ENCODE measurements at regions not wholly inside any gene's neighbourhood (a gene's known extent, or its start where the extent isn't known, plus 50 kb on each side); places are given as distances from the start of the nearest gene placed in this dataset.

- no peak for DNase-seq (ENCODE audit: low read depth in 2 of 3, low spot score in 2 of 3)
These were observed 176.2 kb downstream of the RDH14 start for GRCh38 chr2:18384242-18384641.

- DNase-seq (ENCODE audit: low read depth in 2 of 3, low spot score in 2 of 3) = no peak
These were observed 179.1 kb downstream of the RDH14 start for GRCh38 chr2:18381386-18381785.

DNA sequence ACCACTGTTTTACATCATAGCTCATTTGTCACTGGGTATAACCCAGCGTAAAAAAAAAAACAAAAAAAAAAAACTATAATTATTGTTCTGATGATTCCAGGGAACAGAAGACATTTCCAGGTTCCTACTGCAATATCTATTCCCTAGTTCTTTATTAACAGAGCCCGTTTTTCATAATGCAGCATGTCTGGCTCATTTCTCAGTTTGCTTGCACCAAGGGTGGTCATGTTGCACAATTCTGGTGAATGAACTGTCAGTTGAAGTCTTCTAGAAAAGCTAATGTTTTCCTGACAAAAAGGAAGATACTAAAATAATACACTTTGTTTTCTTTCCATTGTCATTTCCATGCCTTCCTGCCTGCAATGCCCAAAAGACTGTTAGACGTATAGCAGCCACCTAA lies 180.1 kb downstream of the RDH14 start:
- DNase-seq (ENCODE audit: low read depth in 2 of 3, low spot score in 2 of 3) = no peak

DNA sequence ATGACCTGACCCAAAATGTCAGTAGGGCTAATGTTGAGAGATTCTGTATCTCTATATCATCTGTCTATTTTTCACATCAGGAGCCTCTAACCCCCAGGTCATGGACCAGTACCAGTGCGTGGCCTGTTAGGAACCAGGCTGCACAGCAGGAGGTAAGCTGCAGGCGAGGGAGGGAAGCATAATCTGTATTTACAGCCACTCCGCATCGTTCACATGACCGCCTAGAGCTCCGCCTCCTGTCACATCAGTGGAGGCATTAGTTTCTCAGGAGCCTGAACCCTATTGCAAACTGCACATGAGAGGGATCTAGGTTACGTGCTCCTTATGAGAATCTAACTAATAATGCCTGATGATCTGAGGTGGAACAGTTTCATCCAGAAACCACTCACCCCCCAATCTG lies 180.6 kb downstream of the RDH14 start:
- no peak for DNase-seq (ENCODE audit: low read depth in 2 of 3, low spot score in 2 of 3)

GRCh38 chr2:18378020-18378653 lies 182.3 kb downstream of the RDH14 start:
- no peak for DNase-seq (ENCODE audit: low read depth in 2 of 3, low spot score in 2 of 3)

DNA sequence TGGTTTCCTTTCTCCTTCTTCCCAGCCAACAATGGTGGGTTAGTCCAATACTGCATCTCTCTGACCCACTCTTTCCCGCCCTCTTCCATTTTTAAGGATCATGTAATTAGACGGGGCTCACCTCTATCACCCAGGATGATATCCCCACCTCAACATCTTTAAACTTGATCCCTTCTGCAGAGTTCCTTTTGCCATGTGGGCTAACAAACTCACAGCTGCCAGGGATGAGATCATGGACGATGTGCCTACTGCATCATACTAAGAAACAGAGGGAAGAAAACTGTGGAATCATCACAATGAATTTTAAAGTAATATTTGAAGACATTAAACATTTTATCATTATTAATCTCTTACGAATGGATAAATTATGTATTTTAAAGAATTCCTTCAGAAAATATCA lies 183.5 kb downstream of the RDH14 start:
- no peak for DNase-seq (ENCODE audit: low read depth in 2 of 3, low spot score in 2 of 3)

- no peak for DNase-seq (ENCODE audit: low read depth in 2 of 3, low spot score in 2 of 3)
These were observed 186.8 kb downstream of the RDH14 start for GRCh38 chr2:18373664-18374063.

DNA sequence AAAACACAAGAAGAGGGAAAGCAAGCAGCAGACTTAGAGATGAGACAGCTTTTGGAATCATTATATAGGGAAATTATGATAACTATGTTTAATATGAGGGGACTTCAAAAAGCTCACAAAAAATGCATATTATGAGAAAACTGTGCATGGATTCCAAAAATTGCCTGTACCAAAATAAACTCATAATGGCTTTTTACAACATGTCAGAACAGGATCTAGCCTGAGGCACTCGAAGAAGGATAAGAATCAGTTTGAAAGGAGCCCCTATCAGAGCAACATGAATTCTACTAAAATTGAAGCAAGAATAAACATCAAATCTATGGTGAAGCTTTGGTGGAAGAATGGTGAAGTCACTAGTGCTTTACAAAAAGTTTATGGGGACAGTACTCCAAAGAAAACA lies 187.4 kb downstream of the RDH14 start:
- no peak for DNase-seq (ENCODE audit: low read depth in 2 of 3, low spot score in 2 of 3)

DNA sequence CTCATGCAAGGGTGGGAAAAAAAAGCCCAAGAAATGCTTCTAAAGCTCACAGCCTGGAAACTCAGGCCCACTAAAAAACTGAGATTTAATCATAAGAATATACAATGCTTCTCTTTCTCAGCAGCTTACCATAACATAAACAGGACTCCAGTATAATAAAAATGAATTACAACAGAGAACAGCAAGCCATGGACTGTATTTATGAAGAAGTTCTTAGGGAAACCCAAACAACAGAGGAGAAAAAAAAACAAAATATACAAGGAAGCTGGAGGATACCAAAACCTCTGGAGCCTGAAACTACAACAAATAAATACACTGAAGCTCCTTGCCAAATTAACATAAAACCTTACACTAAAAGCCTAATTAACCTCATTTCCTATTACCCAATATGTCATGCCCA lies 187.8 kb downstream of the RDH14 start:
- DNase-seq (ENCODE audit: low read depth in 2 of 3, low spot score in 2 of 3) = no peak

GRCh38 chr2:18369760-18370159 lies 190.7 kb downstream of the RDH14 start:
- DNase-seq (ENCODE audit: low read depth in 2 of 3, low spot score in 2 of 3) = no peak

DNA sequence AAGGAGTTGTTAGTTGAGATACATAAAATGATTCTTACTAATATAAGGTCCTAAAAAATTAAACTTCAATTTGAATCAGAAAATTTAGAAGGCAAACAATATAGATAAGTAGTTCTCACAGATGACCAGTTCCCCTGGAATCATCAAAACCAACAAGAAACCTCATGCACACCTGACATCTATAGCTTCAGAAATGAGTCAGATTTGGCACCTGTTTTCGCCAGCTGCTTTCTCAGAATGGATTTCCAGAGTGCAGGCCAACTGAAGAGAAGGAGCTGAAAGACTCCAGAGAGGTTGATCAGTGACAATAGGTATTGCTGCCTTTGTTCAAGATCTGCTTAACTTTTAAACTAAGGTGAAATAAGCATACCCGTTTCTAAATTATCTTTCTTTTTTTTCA lies 192.4 kb downstream of the RDH14 start:
- DNase-seq (ENCODE audit: low read depth in 2 of 3, low spot score in 2 of 3) = no peak

- no peak for DNase-seq (ENCODE audit: low read depth in 2 of 3, low spot score in 2 of 3)
These were observed 195.1 kb downstream of the RDH14 start for GRCh38 chr2:18365342-18365741.

GRCh38 chr2:18363348-18363747 lies 197.1 kb downstream of the RDH14 start:
- DNase-seq (ENCODE audit: low read depth in 2 of 3, low spot score in 2 of 3) = no peak

GRCh38 chr2:18362696-18363095 lies 197.8 kb downstream of the RDH14 start:
- no peak for DNase-seq (ENCODE audit: low read depth in 2 of 3, low spot score in 2 of 3)

- DNase-seq (ENCODE audit: low read depth in 2 of 3, low spot score in 2 of 3) = no peak
These were observed 202.9 kb downstream of the RDH14 start for GRCh38 chr2:18357537-18357936.

- DNase-seq (ENCODE audit: low read depth in 2 of 3, low spot score in 2 of 3) = no peak
These were observed 203.8 kb downstream of the RDH14 start for GRCh38 chr2:18356676-18357075.

- no peak for DNase-seq (ENCODE audit: low read depth in 2 of 3, low spot score in 2 of 3)
These were observed 211.0 kb downstream of the RDH14 start for GRCh38 chr2:18349421-18349820.

DNA sequence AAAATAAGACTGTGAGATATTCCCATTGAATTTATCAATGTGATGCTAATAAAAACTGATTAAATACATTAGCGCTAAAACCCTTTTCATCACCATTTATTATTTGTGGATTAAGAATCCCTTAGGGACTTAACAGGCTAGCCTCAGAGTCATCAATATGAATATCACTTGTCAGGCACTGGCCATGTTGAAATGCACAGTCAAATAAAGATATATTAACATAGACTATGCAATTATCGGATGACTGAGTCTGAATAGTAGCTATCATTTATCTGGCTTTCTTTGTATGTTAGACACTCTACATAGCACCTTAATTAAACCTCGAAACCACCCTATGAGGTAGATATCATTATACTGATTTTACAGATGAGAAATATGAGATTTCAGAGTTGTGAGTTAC lies 213.6 kb downstream of the RDH14 start:
- DNase-seq (ENCODE audit: low read depth in 2 of 3, low spot score in 2 of 3) = no peak

DNA sequence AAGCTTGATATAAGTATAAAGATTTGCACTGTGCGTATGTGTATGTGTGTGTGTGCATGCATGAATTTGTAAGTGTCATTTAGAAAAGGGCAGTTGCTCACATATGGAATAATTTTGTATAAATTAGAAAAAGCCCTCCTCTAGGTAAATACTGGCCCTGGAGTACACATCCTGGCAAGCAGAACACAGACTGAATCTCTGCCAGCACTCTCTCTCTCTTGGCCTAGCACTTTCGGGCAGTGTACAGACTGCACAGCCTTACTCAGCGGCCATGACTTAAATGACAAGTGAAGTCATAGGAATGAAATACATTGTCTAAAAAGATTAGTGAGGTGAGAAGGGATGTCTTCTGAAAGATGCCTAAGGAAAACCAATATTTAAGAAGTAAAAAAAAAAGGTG lies 214.1 kb downstream of the RDH14 start:
- DNase-seq (ENCODE audit: low read depth in 2 of 3, low spot score in 2 of 3) = no peak

- no peak for DNase-seq (ENCODE audit: low read depth in 2 of 3, low spot score in 2 of 3)
These were observed 214.6 kb downstream of the RDH14 start for GRCh38 chr2:18345848-18346247.

GRCh38 chr2:18342901-18343300 lies 217.6 kb downstream of the RDH14 start:
- DNase-seq (ENCODE audit: low read depth in 2 of 3, low spot score in 2 of 3) = no peak

GRCh38 chr2:18339326-18339725 lies 221.1 kb downstream of the RDH14 start:
- no peak for DNase-seq (ENCODE audit: low read depth in 2 of 3, low spot score in 2 of 3)

- DNase-seq (ENCODE audit: low read depth in 2 of 3, low spot score in 2 of 3) = no peak
These were observed 223.5 kb downstream of the RDH14 start for GRCh38 chr2:18336975-18337374.

DNA sequence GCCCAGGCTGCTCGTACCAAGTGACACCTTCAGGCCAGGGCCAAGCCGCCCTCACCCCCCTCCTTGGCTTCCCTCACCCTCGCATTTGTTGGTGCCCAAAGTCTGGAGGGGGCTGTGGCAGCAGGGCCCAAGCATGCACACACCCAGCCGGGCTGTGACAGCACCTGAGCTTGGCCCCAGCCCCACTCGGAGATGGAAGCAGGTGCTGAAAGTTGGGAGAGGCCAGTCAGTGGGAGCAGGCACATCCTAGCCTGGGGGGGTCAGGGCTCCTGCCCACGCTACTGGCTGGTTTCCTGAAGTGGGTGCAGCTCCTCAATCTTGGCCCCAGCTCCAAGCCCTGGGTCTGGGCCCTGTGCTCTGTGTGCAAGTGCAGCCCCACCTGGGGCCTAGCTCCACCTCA lies 228.0 kb downstream of the RDH14 start:
- no peak for DNase-seq (ENCODE audit: low read depth in 2 of 3, low spot score in 2 of 3)

Measured in activated CD8-positive, alpha-beta memory T cell treated with anti-CD3 and anti-CD28 coated beads for 48 hours (primary cell).